K562 (cell line): ENCODE measurements at regions not wholly inside any gene's neighbourhood (a gene's known extent, or its start where the extent isn't known, plus 50 kb on each side); places are given as distances from the start of the nearest gene placed in this dataset.

Experiments
- ATAC-seq: fragments of 200-7000 bp; cut with Tn5 transposase; 3 replicates; pipeline ENCODE4 v1.9.1; 2020; ENCODE audit warnings: moderate library complexity
- BruUV-seq: library from RNA; stranded (reverse); fragments of 400-500 nt; replicated peaks from 2 replicates; lab custom pipeline; 2021; lab: Mats Ljungman, UMichigan
- CTCF ChIA-PET: fragments of 300-600 bp; formaldehyde crosslinking; extraction: SDS; loops from one replicate; lab custom pipeline; 2021; ENCODE audit warnings: low intra/inter-chr PET ratio; lab: Yijun Ruan, JAX
- POLR2A ChIA-PET: fragments of 300-600, 350-650 bp; sonication (Branson Sonifier 250); formaldehyde crosslinking; extraction: SDS; loops from one replicate; lab custom pipeline; 2021; ENCODE audit warnings: antibody characterized with exemption, inconsistent platforms; lab: Yijun Ruan, JAX
- DNase-seq, 4 experiments: peaks; one replicate each; pipeline versions ENCODE4 v3.0.0 to v3.0.0-alpha.2; 2011 to 2018; ENCODE audit warnings: low spot score in 3 of 4, mixed read lengths in 3 of 4; ENCODE audit errors: extremely low read depth in 1 of 4
- FAIRE-seq: peaks from 2 replicates; lab custom pipeline; 2011; peaks lifted over from hg19 to GRCh38; lab: Jason Lieb, UNC
- H2AFZ ChIP-seq: 2 replicates; pipeline ENCODE4 v1.6.0; 2011; ENCODE audit warnings: low read depth, low read length, control low read depth, inconsistent platforms
- H3K27ac ChIP-seq: fragments of 200-600 bp; 3 replicates; pipeline ENCODE4 v1.8.0; 2011; ENCODE audit warnings: low read depth, mild to moderate bottlenecking, control low read depth, inconsistent platforms, low read length, moderate library complexity, mixed read lengths; ENCODE audit errors: extremely low read depth
- H3K27me3 ChIP-seq, 2 experiments: fragments of 300-600 bp in 1 of 2; 2 replicates in 1 of 2; 3 replicates in 1 of 2; pipeline versions ENCODE4 v1.6.0 to v1.8.0; 2011; ENCODE audit warnings: inconsistent platforms in 2 of 2, low read length in 2 of 2, mild to moderate bottlenecking in 1 of 2, mixed read lengths in 1 of 2, moderate library complexity in 1 of 2; ENCODE audit not compliant: control insufficient read depth in 2 of 2, insufficient read depth in 2 of 2
- H3K36me3 ChIP-seq: fragments of 300-600 bp; 3 replicates; pipeline ENCODE4 v1.8.0; 2011; ENCODE audit warnings: mild to moderate bottlenecking, low read length, inconsistent platforms; ENCODE audit not compliant: control insufficient read depth, insufficient read depth
- H3K4me1 ChIP-seq, 2 experiments: fragments of 200-600 bp in 1 of 2; replicated peaks in 1 of 2; 2 replicates in 1 of 2; 3 replicates in 1 of 2; pipeline versions ENCODE4 v1.5.1 to v1.8.0; 2011; ENCODE audit warnings: inconsistent platforms in 2 of 2, low read length in 2 of 2, mild to moderate bottlenecking in 1 of 2, mixed read lengths in 1 of 2, moderate library complexity in 1 of 2; ENCODE audit not compliant: control insufficient read depth in 2 of 2, insufficient read depth in 2 of 2
- H3K4me2 ChIP-seq: 2 replicates; pipeline ENCODE4 v1.6.1; 2011; ENCODE audit warnings: low read length, control low read depth, inconsistent platforms, mixed read lengths; ENCODE audit not compliant: insufficient read depth
- H3K4me3 ChIP-seq: fragments of 200-600 bp; sonication (generic), shearing (Covaris generic); 2 replicates; pipeline ENCODE4 v1.5.1; 2016; ENCODE audit warnings: control low read depth, inconsistent platforms
- H3K79me2 ChIP-seq: fragments of 200-600 bp; 3 replicates; pipeline ENCODE4 v1.8.0; 2011; ENCODE audit warnings: low read length, inconsistent platforms; ENCODE audit not compliant: control insufficient read depth, insufficient read depth
- H3K9ac ChIP-seq, 2 experiments: 2 replicates each; pipeline versions ENCODE4 v1.6.0 to v1.6.1; 2011; ENCODE audit warnings: low read depth in 2 of 2, low read length in 2 of 2, control low read depth in 1 of 2, inconsistent platforms in 1 of 2, mild to moderate bottlenecking in 1 of 2, mixed read lengths in 1 of 2; ENCODE audit not compliant: insufficient read depth in 1 of 2
- H3K9me1 ChIP-seq: one replicate; pipeline ENCODE4 v1.6.0; 2011; ENCODE audit warnings: inconsistent platforms, mild to moderate bottlenecking, low read length, moderate library complexity; ENCODE audit not compliant: control insufficient read depth, insufficient read depth
- H3K9me3 ChIP-seq: replicated peaks from 2 replicates; pipeline ENCODE4 v1.5.1; 2011; ENCODE audit warnings: low read depth, low read length, inconsistent platforms; ENCODE audit not compliant: control insufficient read depth, insufficient read depth
- H4K20me1 ChIP-seq: replicated peaks from 2 replicates; pipeline ENCODE4 v1.6.1; 2011; ENCODE audit warnings: low read length, inconsistent platforms, mixed read lengths; ENCODE audit not compliant: control insufficient read depth, insufficient read depth
- BRCA1 ChIP-seq, 2 experiments: fragments of 450-650 bp in 1 of 2; sonication (generic) in 1 of 2; formaldehyde crosslinking in 1 of 2; IDR thresholded peaks; 2 replicates each; pipeline versions ENCODE4 v1.5.0 to v1.6.1; 2017 to 2020; ENCODE audit warnings: mild to moderate bottlenecking in 1 of 2, missing genetic modification reagents in 1 of 2
- CAMTA2 ChIP-seq: fragments of 250-450 bp; sonication (Bioruptor Pico); conservative IDR thresholded peaks from 2 replicates; pipeline ENCODE4 v1.5.1; 2022
- CEBPG ChIP-seq, 3 experiments: fragments of 200-800 bp in 1 of 3; sonication (Bioruptor generic) in 1 of 3; sonication (generic) in 1 of 3; formaldehyde crosslinking in 1 of 3; IDR thresholded peaks in 2 of 3; conservative IDR thresholded peaks in 1 of 3; 2 replicates each; pipeline versions ENCODE4 v1.6.1 to v1.8.0; 2016 to 2022; ENCODE audit warnings: missing compliant biosample characterization in 2 of 3, missing genetic modification characterization in 2 of 3, mild to moderate bottlenecking in 1 of 3, missing genetic modification reagents in 1 of 3
- HEY1 ChIP-seq: fragments of 250-450 bp; sonication (Bioruptor Pico); IDR thresholded peaks from 2 replicates; pipeline ENCODE4 v1.5.0; 2020; ENCODE audit warnings: mild to moderate bottlenecking, moderate library complexity, borderline replicate concordance
- KDM5B ChIP-seq: fragments of 200-600 bp; sonication (generic); IDR thresholded peaks from 2 replicates; pipeline ENCODE4 v1.6.1; 2012; ENCODE audit warnings: low read depth, mild to moderate bottlenecking, moderate library complexity, low read length, control low read depth, inconsistent platforms; ENCODE audit not compliant: insufficient replicate concordance
- MCM3 ChIP-seq: fragments of 450-650 bp; IDR thresholded peaks from 2 replicates; pipeline ENCODE4 v1.6.1; 2016
- SETDB1 ChIP-seq: IDR thresholded peaks from one replicate; pipeline ENCODE4 v1.6.1; 2012; ENCODE audit warnings: low read length, control low read depth, inconsistent platforms
- STAT5B ChIP-seq: fragments of 250-450 bp; sonication (Bioruptor Pico); IDR thresholded peaks from 2 replicates; pipeline ENCODE4 v1.8.0; 2021; ENCODE audit warnings: mild to moderate bottlenecking, inconsistent platforms
- ZFP30 ChIP-seq: fragments of 250-450 bp; sonication (Bioruptor Pico); IDR thresholded peaks from 2 replicates; pipeline ENCODE4 v1.8.0; 2022; ENCODE audit warnings: moderate library complexity, mild to moderate bottlenecking, inconsistent platforms, borderline replicate concordance
- ZNF57 ChIP-seq: fragments of 450-650 bp; formaldehyde crosslinking; IDR thresholded peaks from 2 replicates; pipeline ENCODE4 v1.4.0; 2020; ENCODE audit warnings: mild to moderate bottlenecking, moderate library complexity
- ZNF644 ChIP-seq: fragments of 200-800 bp; sonication (Bioruptor generic); IDR thresholded peaks from 2 replicates; pipeline ENCODE4 v1.6.1; 2016; ENCODE audit warnings: low read depth, missing genetic modification characterization, missing compliant biosample characterization
- ZNF785 ChIP-seq: fragments of 250-450 bp; sonication (Bioruptor Pico); IDR thresholded peaks from 2 replicates; pipeline ENCODE4 v1.4.0; 2020; ENCODE audit warnings: mild to moderate bottlenecking
- WGBS: fragments of 100-300 bp; shearing (Covaris generic); methylation state at CpG from one replicate; pipeline ENCODE4 v1.1.6; 2016; ENCODE audit warnings: low coverage, mixed read lengths; ENCODE audit not compliant: insufficient coverage; ENCODE audit errors: missing lambda C conversion rate; 5-methylcytosine and 5-hydroxymethylcytosine counted together
- in situ Hi-C: fragments of 300-500 bp; cut with MboI; formaldehyde crosslinking; loops from 4 replicates; pipeline ENCODE4 v1.15.0; 2018; ENCODE audit warnings: inconsistent platforms, mixed read lengths
- intact Hi-C: fragments of 100-400 bp; cut with micrococcal nuclease; formaldehyde crosslinking; loops from 2 replicates; pipeline ENCODE4 v1.14.2; 2022
- TF ChIP-seq, protein P1 (sequence below): sonication (generic); formaldehyde crosslinking; IDR thresholded peaks from 2 replicates; pipeline ENCODE4 v1.8.0; 2023; ENCODE audit warnings: mild to moderate bottlenecking, missing genetic modification reagents
- TF ChIP-seq, protein P2 (sequence below), 2 experiments: fragments of 450-650 bp in 1 of 2; sonication (generic) in 1 of 2; formaldehyde crosslinking in 1 of 2; IDR thresholded peaks in 1 of 2; conservative IDR thresholded peaks in 1 of 2; 2 replicates each; pipeline versions ENCODE4 v1.6.1 to v1.8.1; 2016 to 2023; ENCODE audit warnings: mild to moderate bottlenecking in 2 of 2, moderate library complexity in 2 of 2, inconsistent platforms in 1 of 2, missing genetic modification reagents in 1 of 2
- TF ChIP-seq, protein P3 (sequence below): sonication (generic); formaldehyde crosslinking; IDR thresholded peaks from 2 replicates; pipeline ENCODE4 v1.8.0; 2022; ENCODE audit warnings: missing genetic modification reagents, mild to moderate bottlenecking, moderate library complexity, borderline replicate concordance
- TF ChIP-seq, protein P4 (sequence below), 2 experiments: fragments of 450-650 bp; IDR thresholded peaks; 2 replicates each; pipeline ENCODE4 v1.6.1; 2016

DNA sequence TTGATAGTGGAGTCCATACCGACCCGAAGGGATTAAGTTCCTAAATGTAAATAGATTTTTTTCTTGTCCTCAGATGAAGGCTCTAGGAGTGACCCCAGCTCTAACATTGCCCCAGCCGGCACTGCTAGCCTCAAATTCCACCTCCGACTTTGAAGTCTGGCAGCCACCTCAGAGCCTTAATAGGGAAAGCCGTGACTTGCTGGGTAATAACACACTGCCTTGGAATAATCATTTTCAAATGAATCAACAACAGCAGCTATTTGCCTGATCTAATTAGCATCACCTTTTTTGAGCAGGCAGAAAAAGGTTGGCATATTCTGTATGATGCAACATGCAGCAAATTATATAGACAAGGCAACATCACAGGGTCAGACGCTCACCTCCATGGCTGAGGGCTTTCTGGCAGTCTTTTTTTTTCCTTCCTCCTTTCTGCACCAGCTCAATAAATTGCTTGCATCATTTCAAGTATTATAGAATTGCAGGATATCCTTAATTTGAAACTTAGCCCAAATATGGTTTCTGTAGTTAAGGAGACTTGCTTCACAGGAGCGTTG is 276.5 kb upstream of the ATP5MC3 start:
- no peak overlapping the region for H3K4me2 ChIP-seq
- DNase-seq (no peak), ATAC-seq (0 out of 3 replicates have a peak, but pooled peaks have one; percentile 32), FAIRE-seq (no peak)
- H3K4me3 ChIP-seq = no peak overlapping the region
- no peak overlapping the region for H2AFZ ChIP-seq
- no peaks in the 10 kb centered on the region for H3K9me3 ChIP-seq
- under 1% methylated on average over 7 of the region's 7 CpGs for WGBS
- no peaks in the 10 kb centered on the region for H4K20me1 ChIP-seq
- no TSS peak for BruUV-seq
- in situ Hi-C loops (no loop called here), intact Hi-C loops (no loop called here)
- H3K27ac ChIP-seq = no peak overlapping the region
- no peaks in the 10 kb centered on the region for H3K79me2 ChIP-seq
- H3K9me1 ChIP-seq = no peaks in the 10 kb centered on the region
- POLR2A ChIA-PET = interaction anchor here (0.5 to 1.1 kb wide), 4 partner anchors 16 to 726 kb away, joined by 3 read pairs; no protein-coding TSS in a partner anchor
- CTCF ChIA-PET = no interaction called here
- no peaks in the 10 kb centered on the region for H3K27me3 ChIP-seq
- no peaks in the 10 kb centered on the region for H3K4me1 ChIP-seq
- no peak overlapping the region for H3K9ac ChIP-seq
- H3K36me3 ChIP-seq = no peaks in the 10 kb centered on the region
- TF ChIP-seq, protein P1, sequence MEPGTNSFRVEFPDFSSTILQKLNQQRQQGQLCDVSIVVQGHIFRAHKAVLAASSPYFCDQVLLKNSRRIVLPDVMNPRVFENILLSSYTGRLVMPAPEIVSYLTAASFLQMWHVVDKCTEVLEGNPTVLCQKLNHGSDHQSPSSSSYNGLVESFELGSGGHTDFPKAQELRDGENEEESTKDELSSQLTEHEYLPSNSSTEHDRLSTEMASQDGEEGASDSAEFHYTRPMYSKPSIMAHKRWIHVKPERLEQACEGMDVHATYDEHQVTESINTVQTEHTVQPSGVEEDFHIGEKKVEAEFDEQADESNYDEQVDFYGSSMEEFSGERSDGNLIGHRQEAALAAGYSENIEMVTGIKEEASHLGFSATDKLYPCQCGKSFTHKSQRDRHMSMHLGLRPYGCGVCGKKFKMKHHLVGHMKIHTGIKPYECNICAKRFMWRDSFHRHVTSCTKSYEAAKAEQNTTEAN = no peak
- no peak for TF ChIP-seq BRCA1 (IDR thresholded peaks at IDR 0.05)
- no peak for TF ChIP-seq BRCA1 (CRISPR knock-in tag; IDR thresholded peaks at IDR 0.05)
- no peak for TF ChIP-seq MCM3
- TF ChIP-seq, protein P2, sequence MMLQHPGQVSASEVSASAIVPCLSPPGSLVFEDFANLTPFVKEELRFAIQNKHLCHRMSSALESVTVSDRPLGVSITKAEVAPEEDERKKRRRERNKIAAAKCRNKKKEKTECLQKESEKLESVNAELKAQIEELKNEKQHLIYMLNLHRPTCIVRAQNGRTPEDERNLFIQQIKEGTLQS (IDR thresholded peaks at IDR 0.05) = peak; percentile 70
- TF ChIP-seq, protein P2 (CRISPR knock-in tag; conservative IDR thresholded peaks at IDR 0.05) = no peak
- TF ChIP-seq ZFP30 (CRISPR knock-in tag) = no peak
- no peak for TF ChIP-seq HEY1
- TF ChIP-seq KDM5B = no peak
- no peak for TF ChIP-seq CAMTA2
- TF ChIP-seq SETDB1 = no peak
- no peak for TF ChIP-seq CEBPG (CRISPR knock-in tag; IDR thresholded peaks at IDR 0.05)
- TF ChIP-seq CEBPG (tag; conservative IDR thresholded peaks at IDR 0.05 in 1 of 2, IDR thresholded peaks at IDR 0.05 in 1 of 2) = peak; percentile 67 to 81
- no peak for TF ChIP-seq ZNF57 (CRISPR knock-in tag)
- TF ChIP-seq, protein P3, sequence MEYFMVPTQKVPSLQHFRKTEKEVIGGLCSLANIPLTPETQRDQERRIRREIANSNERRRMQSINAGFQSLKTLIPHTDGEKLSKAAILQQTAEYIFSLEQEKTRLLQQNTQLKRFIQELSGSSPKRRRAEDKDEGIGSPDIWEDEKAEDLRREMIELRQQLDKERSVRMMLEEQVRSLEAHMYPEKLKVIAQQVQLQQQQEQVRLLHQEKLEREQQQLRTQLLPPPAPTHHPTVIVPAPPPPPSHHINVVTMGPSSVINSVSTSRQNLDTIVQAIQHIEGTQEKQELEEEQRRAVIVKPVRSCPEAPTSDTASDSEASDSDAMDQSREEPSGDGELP (CRISPR knock-in tag) = no peak
- no peak for TF ChIP-seq STAT5B (CRISPR knock-in tag)
- TF ChIP-seq ZNF785 (CRISPR knock-in tag) = no peak
- TF ChIP-seq, protein P4, sequence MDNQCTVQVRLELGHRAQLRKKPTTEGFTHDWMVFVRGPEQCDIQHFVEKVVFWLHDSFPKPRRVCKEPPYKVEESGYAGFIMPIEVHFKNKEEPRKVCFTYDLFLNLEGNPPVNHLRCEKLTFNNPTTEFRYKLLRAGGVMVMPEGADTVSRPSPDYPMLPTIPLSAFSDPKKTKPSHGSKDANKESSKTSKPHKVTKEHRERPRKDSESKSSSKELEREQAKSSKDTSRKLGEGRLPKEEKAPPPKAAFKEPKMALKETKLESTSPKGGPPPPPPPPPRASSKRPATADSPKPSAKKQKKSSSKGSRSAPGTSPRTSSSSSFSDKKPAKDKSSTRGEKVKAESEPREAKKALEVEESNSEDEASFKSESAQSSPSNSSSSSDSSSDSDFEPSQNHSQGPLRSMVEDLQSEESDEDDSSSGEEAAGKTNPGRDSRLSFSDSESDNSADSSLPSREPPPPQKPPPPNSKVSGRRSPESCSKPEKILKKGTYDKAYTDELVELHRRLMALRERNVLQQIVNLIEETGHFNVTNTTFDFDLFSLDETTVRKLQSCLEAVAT (IDR thresholded peaks at IDR 0.05) = no peak
- no peak for TF ChIP-seq ZNF644 (tag)
